HAP-1 (cell line): ENCODE measurements at regions not wholly inside any gene's neighbourhood (a gene's known extent, or its start where the extent isn't known, plus 50 kb on each side); places are given as distances from the start of the nearest gene placed in this dataset.

Experiments
- DNase-seq, 2 experiments: peaks; one replicate each; pipeline ENCODE4 v3.0.0-alpha.2; 2016 to 2020; ENCODE audit warnings: low spot score in 2 of 2
- H3K27me3 ChIP-seq: fragments of 250-450 bp; sonication (Bioruptor Pico); 2 replicates; pipeline ENCODE4 v1.5.1; 2020; ENCODE audit warnings: low read depth, mild to moderate bottlenecking, moderate library complexity
- H3K36me3 ChIP-seq: fragments of 250-450 bp; sonication (Bioruptor Pico); replicated peaks from 2 replicates; pipeline ENCODE4 v1.5.1; 2020; ENCODE audit warnings: mild to moderate bottlenecking
- H3K4me1 ChIP-seq: fragments of 250-450 bp; sonication (Bioruptor Pico); 2 replicates; pipeline ENCODE4 v1.5.1; 2020; ENCODE audit warnings: mild to moderate bottlenecking
- H3K4me3 ChIP-seq: fragments of 250-450 bp; sonication (Bioruptor Pico); 2 replicates; pipeline ENCODE4 v1.5.1; 2020; ENCODE audit warnings: mild to moderate bottlenecking, moderate library complexity
- H3K9me3 ChIP-seq: fragments of 250-450 bp; sonication (Bioruptor Pico); 2 replicates; pipeline ENCODE4 v1.5.1; 2020; ENCODE audit warnings: mild to moderate bottlenecking, moderate library complexity
- in situ Hi-C: fragments of 300-500 bp; cut with MboI; formaldehyde crosslinking; loops from 3 replicates; pipeline ENCODE4 v1.14.3; 2020; ENCODE audit warnings: low sequenced_read_pairs, inconsistent platforms, mixed read lengths

DNA sequence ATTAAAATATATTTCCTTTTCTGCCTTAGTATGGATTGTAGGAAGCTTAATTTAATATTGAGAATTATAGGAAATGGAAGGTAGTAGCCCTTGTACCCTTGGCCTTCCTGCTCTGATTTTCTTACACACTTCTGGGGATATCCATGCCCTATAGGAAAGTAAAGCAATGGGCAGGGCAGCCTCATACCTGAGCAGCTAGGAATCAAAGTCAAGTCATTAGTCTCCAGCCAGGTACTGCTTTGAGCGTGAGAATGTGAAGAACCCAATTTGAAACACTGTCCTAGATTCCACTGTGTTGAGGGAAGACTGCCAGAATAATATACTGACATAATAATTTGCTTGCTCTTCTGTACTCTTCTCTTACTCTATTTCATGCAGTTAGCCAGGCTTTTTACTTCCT, 51.0 kb upstream of the L3MBTL3 start:
- H3K27me3 ChIP-seq, result no peaks in the 10 kb centered on the region
- H3K9me3 ChIP-seq, result no peaks in the 10 kb centered on the region
- no peak overlapping the region for H3K4me3 ChIP-seq
- H3K36me3 ChIP-seq, result no peaks in the 10 kb centered on the region
- no peaks in the 10 kb centered on the region for H3K4me1 ChIP-seq
- DNase-seq, result no peak
- in situ Hi-C loops, result no loop called here

DNA sequence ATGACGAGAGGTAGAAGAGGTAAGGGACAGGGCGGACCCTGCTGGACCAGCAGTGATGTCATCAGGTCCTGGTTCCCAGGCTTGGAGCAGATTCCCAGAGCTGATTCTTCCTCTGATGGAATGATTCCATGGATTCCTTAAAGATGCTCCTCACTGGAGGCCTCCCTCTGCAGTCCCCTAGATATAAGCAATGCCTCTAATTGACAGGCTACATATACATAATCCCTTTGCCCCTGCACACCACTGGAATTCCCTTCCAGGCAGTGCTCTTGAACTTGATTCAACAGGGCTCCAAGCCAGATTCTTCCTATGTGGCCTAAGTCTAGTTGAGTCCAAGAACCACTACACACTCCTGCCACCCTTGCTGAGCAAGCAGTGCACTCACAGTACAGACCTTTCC, 52.3 kb upstream of the L3MBTL3 start:
- no peak for DNase-seq
- Histone ChIP-seq H3K27me3 (no peaks in the 10 kb centered on the region), H3K4me3 (no peak overlapping the region), H3K9me3 (no peaks in the 10 kb centered on the region), H3K36me3 (no peaks in the 10 kb centered on the region), H3K4me1 (no peaks in the 10 kb centered on the region)
- in situ Hi-C loops, result no loop called here

- in situ Hi-C loops, result no loop called here
- Histone ChIP-seq H3K9me3 (no peaks in the 10 kb centered on the region), H3K4me1 (no peaks in the 10 kb centered on the region), H3K36me3 (no peaks in the 10 kb centered on the region), H3K27me3 (no peaks in the 10 kb centered on the region), H3K4me3 (no peak overlapping the region)
- DNase-seq, result no peak
Measured at GRCh38 chr6:129965096-129965495, 53.3 kb upstream of the L3MBTL3 start.

GRCh38 chr6:129959358-129959930, 58.9 kb upstream of the L3MBTL3 start:
- Histone ChIP-seq H3K4me3 (no peak overlapping the region), H3K4me1 (no peaks in the 10 kb centered on the region), H3K9me3 (no peaks in the 10 kb centered on the region), H3K36me3 (no peaks in the 10 kb centered on the region), H3K27me3 (no peaks in the 10 kb centered on the region)
- DNase-seq, result no peak
- in situ Hi-C loops, result no loop called here

- H3K36me3 ChIP-seq, result no peaks in the 10 kb centered on the region
- H3K27me3 ChIP-seq, result no peaks in the 10 kb centered on the region
- DNase-seq, result no peak
- H3K4me3 ChIP-seq, result no peak overlapping the region
- H3K4me1 ChIP-seq, result no peaks in the 10 kb centered on the region
- no peaks in the 10 kb centered on the region for H3K9me3 ChIP-seq
- in situ Hi-C loops, result no loop called here
Measured at GRCh38 chr6:129957941-129958898, 60.2 kb upstream of the L3MBTL3 start.

DNA sequence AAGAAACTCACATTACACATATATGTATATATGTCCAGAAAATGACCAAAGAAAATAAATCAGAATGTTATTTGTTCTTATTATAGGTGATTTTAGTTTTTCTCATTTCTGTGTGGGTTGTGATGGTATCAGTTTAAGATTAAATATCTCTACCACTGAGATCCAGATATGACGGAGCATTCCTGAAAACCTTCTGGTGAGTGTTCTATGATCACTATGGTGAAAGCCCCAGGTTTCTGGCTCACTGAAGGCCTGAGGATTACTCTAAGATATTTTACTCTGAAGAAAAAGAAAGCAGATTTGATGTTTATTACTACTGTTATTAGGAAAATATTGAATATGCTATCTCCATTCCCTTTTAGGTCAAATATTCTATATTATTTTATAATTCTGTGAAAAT, 62.8 kb upstream of the L3MBTL3 start:
- DNase-seq, result no peak
- H3K4me1 ChIP-seq, result no peaks in the 10 kb centered on the region
- no peaks in the 10 kb centered on the region for H3K27me3 ChIP-seq
- H3K36me3 ChIP-seq, result no peaks in the 10 kb centered on the region
- in situ Hi-C loops, result no loop called here
- H3K9me3 ChIP-seq, result no peaks in the 10 kb centered on the region
- H3K4me3 ChIP-seq, result no peak overlapping the region

- Histone ChIP-seq H3K4me1 (no peaks in the 10 kb centered on the region), H3K27me3 (no peaks in the 10 kb centered on the region), H3K4me3 (no peak overlapping the region), H3K9me3 (no peaks in the 10 kb centered on the region), H3K36me3 (no peaks in the 10 kb centered on the region)
- no peak for DNase-seq
- in situ Hi-C loops, result no loop called here
Measured at GRCh38 chr6:129954749-129955431, 63.5 kb upstream of the L3MBTL3 start.

GRCh38 chr6:129947797-129948196, 70.6 kb upstream of the L3MBTL3 start:
- Histone ChIP-seq H3K4me3 (no peak overlapping the region), H3K27me3 (no peaks in the 10 kb centered on the region), H3K36me3 (no peaks in the 10 kb centered on the region), H3K9me3 (no peaks in the 10 kb centered on the region), H3K4me1 (peaks cover 8% of the 10 kb centered on the region)
- in situ Hi-C loops, result no loop called here
- DNase-seq, result no peak

GRCh38 chr6:129946439-129947140, 71.8 kb upstream of the L3MBTL3 start:
- DNase-seq, result peak; percentile 21 to 30
- in situ Hi-C loops, result no loop called here
- no peaks in the 10 kb centered on the region for H3K9me3 ChIP-seq
- H3K36me3 ChIP-seq, result no peaks in the 10 kb centered on the region
- H3K4me1 ChIP-seq, result peaks cover 8% of the 10 kb centered on the region
- no peaks in the 10 kb centered on the region for H3K27me3 ChIP-seq
- H3K4me3 ChIP-seq, result no peak overlapping the region

DNA sequence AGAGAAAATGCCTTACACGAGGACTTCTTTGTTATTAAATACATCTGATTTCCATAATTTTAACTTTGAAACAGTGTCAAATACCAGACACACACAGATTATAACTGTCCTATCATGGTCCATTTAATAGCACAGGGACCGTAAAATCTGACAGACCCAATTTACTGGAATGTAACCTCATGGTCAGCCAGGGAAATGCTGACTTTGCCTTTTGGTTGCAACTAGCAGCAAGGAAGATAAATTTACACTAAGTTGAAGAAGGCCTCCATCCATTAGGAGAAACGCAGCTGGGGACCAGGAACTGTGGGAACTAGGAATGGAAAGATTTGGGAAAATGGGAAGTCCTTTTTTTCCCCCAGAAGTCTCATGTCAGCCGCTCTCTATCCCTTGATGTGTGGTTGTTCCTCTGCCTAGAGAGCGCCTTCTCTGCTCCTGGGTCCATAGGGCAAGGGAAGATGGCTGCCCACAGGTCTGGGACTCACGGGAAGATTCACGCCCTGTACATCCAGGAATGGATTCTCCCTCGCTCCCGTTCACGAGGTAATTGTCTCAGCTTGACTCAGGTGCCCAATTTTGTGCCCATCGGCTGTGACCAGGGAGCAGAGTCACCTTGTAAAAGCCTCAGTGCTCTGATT, 74.6 kb upstream of the L3MBTL3 start:
- Histone ChIP-seq H3K27me3 (no peaks in the 10 kb centered on the region), H3K9me3 (no peaks in the 10 kb centered on the region), H3K4me3 (no peak overlapping the region), H3K36me3 (no peaks in the 10 kb centered on the region), H3K4me1 (peaks cover 8% of the 10 kb centered on the region)
- in situ Hi-C loops, result no loop called here
- DNase-seq, result no peak

DNA sequence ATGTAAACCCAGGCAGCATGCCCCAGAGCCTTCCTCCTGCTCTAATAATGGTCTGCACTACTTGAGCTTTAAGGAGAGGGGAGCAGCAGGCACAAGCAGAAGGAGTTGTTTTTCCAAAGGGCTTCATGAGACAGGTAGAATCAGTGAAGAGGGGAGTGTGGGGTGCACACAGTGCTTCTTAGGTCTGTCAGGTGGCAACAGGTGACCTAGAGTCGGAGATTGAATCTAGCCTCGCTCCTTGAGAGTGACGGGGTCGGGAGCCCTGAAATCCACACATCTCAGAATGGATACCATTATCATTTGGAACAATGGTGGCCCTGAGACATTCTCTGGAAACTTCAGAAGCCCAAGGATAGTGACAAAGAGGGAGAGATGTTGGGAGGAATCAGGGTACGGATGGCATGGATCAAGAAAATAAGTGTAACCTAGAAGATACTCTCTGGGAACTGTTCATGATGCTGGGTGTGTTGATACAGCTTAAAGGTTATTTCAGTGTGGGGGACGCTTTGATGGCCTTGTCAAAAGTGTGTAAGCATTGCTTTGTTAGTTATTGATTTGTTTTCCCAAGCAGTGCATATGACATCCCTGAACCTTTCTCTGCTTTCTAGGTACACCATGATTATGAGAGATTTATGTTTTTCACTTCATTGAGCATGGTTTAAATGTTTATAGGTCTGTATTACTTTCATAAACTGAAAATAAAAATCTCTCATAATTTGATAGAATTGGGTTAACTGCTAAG, 77.8 kb upstream of the L3MBTL3 start:
- Histone ChIP-seq H3K27me3 (no peaks in the 10 kb centered on the region; the same call in 1 of the 2 replicates), H3K9me3 (no peaks in the 10 kb centered on the region), H3K4me3 (no peak overlapping the region), H3K4me1 (no peaks in the 10 kb centered on the region), H3K36me3 (no peaks in the 10 kb centered on the region)
- no peak for DNase-seq
- in situ Hi-C loops, result no loop called here

- in situ Hi-C loops, result no loop called here
- H3K4me3 ChIP-seq, result no peak overlapping the region
- H3K9me3 ChIP-seq, result no peaks in the 10 kb centered on the region
- H3K36me3 ChIP-seq, result no peaks in the 10 kb centered on the region
- DNase-seq, result no peak
- no peaks in the 10 kb centered on the region; the same call in 1 of the 2 replicates for H3K27me3 ChIP-seq
- H3K4me1 ChIP-seq, result no peaks in the 10 kb centered on the region
Measured at GRCh38 chr6:129938249-129939020, 77.3 kb upstream of the TMEM244 start.
